CD4-positive, alpha-beta T cell (primary cell): ENCODE measurements at regions not wholly inside any gene's neighbourhood (a gene's known extent, or its start where the extent isn't known, plus 50 kb on each side); places are given as distances from the start of the nearest gene placed in this dataset.

Source experiments
- ATAC-seq: fragments of 200-7000 bp; cut with Tn5 transposase; one replicate; pipeline ENCODE4 v1.10.0; 2022; ENCODE audit warnings: mild to moderate bottlenecking; ENCODE audit not compliant: poor library complexity
- CTCF ChIA-PET: fragments of 350-600 bp; sonication (Branson Sonifier 250); formaldehyde crosslinking; loops from one replicate; lab custom pipeline; 2021; ENCODE audit warnings: antibody characterized with exemption, inconsistent platforms; lab: Charles Lee
- POLR2A ChIA-PET: fragments of 350-600 bp; sonication (Branson Sonifier 250); formaldehyde crosslinking; loops from one replicate; lab custom pipeline; 2021; ENCODE audit warnings: antibody characterized with exemption, inconsistent platforms; lab: Charles Lee
- DNase-seq, 14 experiments: peaks; one replicate each; pipeline ENCODE4 v3.0.0-alpha.2; 2013 to 2020; ENCODE audit warnings: mixed read lengths in 2 of 14
- H3K27ac ChIP-seq, 2 donors: one replicate each; pipeline versions ENCODE4 v1.5.1 to v1.7.0; 2013; ENCODE audit warnings: low read length in 2 of 2, low read depth in 1 of 2, mild to moderate bottlenecking in 1 of 2
- H3K27me3 ChIP-seq, 2 experiments: 1 replicate in 1 of 2; 2 replicates in 1 of 2; pipeline versions ENCODE4 v1.6.1 to v1.7.0; 2013; ENCODE audit warnings: low read length in 2 of 2, control low read depth in 1 of 2, mild to moderate bottlenecking in 1 of 2, moderate library complexity in 1 of 2; ENCODE audit not compliant: insufficient read depth in 2 of 2, control insufficient read depth in 1 of 2
- H3K36me3 ChIP-seq: one replicate; pipeline ENCODE4 v1.6.1; 2013; ENCODE audit warnings: low read length, control low read depth; ENCODE audit not compliant: insufficient read depth
- H3K4me1 ChIP-seq: one replicate; pipeline ENCODE4 v1.6.1; 2013; ENCODE audit warnings: low read length, control low read depth; ENCODE audit not compliant: insufficient read depth
- H3K4me3 ChIP-seq: one replicate; pipeline ENCODE4 v1.5.1; 2013; ENCODE audit warnings: mild to moderate bottlenecking, low read length, moderate library complexity
- H3K9me3 ChIP-seq, 2 experiments: 1 replicate in 1 of 2; 2 replicates in 1 of 2; pipeline versions ENCODE4 v1.6.1 to v1.7.0; 2013; ENCODE audit warnings: low read length in 2 of 2, mild to moderate bottlenecking in 2 of 2, control low read depth in 1 of 2, moderate library complexity in 1 of 2; ENCODE audit not compliant: control insufficient read depth in 1 of 2, insufficient read depth in 1 of 2
- H3K27ac Mint-ChIP-seq: one replicate; pipeline ENCODE4 v1.8.0; 2020; ENCODE audit warnings: mixed read lengths
- H3K27me3 Mint-ChIP-seq: one replicate; pipeline ENCODE4 v1.8.0; 2021; ENCODE audit warnings: mixed read lengths
- H3K36me3 Mint-ChIP-seq: one replicate; pipeline ENCODE4 v1.8.0; 2021; ENCODE audit warnings: low read depth, mixed read lengths
- H3K4me1 Mint-ChIP-seq: one replicate; pipeline ENCODE4 v1.8.0; 2021; ENCODE audit warnings: low read depth, mixed read lengths
- H3K4me3 Mint-ChIP-seq: one replicate; pipeline ENCODE4 v1.8.0; 2020; ENCODE audit warnings: mild to moderate bottlenecking, mixed read lengths
- H3K9me3 Mint-ChIP-seq: one replicate; pipeline ENCODE4 v1.8.0; 2020; ENCODE audit warnings: mixed read lengths
- CTCF ChIP-seq: fragments of 200-600 bp; IDR thresholded peaks from one replicate; pipeline ENCODE4 v1.8.0; 2022; ENCODE audit warnings: antibody characterized with exemption, mild to moderate bottlenecking
- intact Hi-C, 2 experiments: fragments of 100-400 bp; cut with DNase I in 1 of 2; cut with micrococcal nuclease in 1 of 2; formaldehyde crosslinking; loops; one replicate each; pipeline versions ENCODE4 v1.15.1 to v1.9.0; 2023 to 2025; cut with DNase I, micrococcal nuclease

GRCh38 chr5:34516686-34517085, 139.4 kb upstream of the RAI14 start:
- Histone ChIP-seq H3K27me3 (peaks cover 2 to 6% of the 10 kb centered on the region in 2 experiments), H3K27ac (no peak overlapping the region), H3K9me3 (no peaks in the 10 kb centered on the region), H3K36me3 (no peaks in the 10 kb centered on the region), H3K4me3 (no peak overlapping the region), H3K4me1 (no peaks in the 10 kb centered on the region)
- POLR2A ChIA-PET: no interaction called here
- ATAC-seq (no peak), DNase-seq (no peak)
- CTCF ChIA-PET: no interaction called here
- Mint-ChIP-seq H3K27ac (no peak overlapping the region), H3K4me3 (no peak overlapping the region), H3K9me3 (no peaks in the 10 kb centered on the region), H3K4me1 (no peaks in the 10 kb centered on the region), H3K27me3 (peaks cover 23% of the 10 kb centered on the region), H3K36me3 (no peaks in the 10 kb centered on the region)
- TF ChIP-seq CTCF: no peak
- intact Hi-C loops: no loop called here

- ATAC-seq (no peak), DNase-seq (no peak)
These were observed 138.9 kb upstream of the RAI14 start for GRCh38 chr5:34517249-34517648.

GRCh38 chr5:34519489-34520220, 136.5 kb upstream of the RAI14 start:
- DNase-seq (no peak), ATAC-seq (no peak)
- POLR2A ChIA-PET: no interaction called here
- Mint-ChIP-seq H3K4me3 (no peak overlapping the region), H3K27ac (no peak overlapping the region), H3K9me3 (no peaks in the 10 kb centered on the region), H3K36me3 (no peaks in the 10 kb centered on the region), H3K27me3 (peaks cover 20% of the 10 kb centered on the region), H3K4me1 (no peaks in the 10 kb centered on the region)
- Histone ChIP-seq H3K27me3 (peaks cover 0 to 2% of the 10 kb centered on the region in 2 experiments), H3K4me3 (no peak overlapping the region), H3K36me3 (no peaks in the 10 kb centered on the region), H3K4me1 (no peaks in the 10 kb centered on the region), H3K9me3 (no peaks in the 10 kb centered on the region), H3K27ac (no peak overlapping the region)
- TF ChIP-seq CTCF: no peak
- CTCF ChIA-PET: no interaction called here
- intact Hi-C loops: loop anchor here (5.0 kb wide), 2 partner anchors 318 to 483 kb away; partner anchors contain the start of gene TTC23L (in 1 of the 2)

More at GRCh38 chr5:34517249-34517648, 138.9 kb upstream of the RAI14 start:
- POLR2A ChIA-PET: no interaction called here
- TF ChIP-seq CTCF: no peak
- Histone ChIP-seq H3K27ac (no peak overlapping the region), H3K4me1 (no peaks in the 10 kb centered on the region), H3K9me3 (no peaks in the 10 kb centered on the region), H3K4me3 (no peak overlapping the region), H3K36me3 (no peaks in the 10 kb centered on the region), H3K27me3 (peaks cover under 1 to 2% of the 10 kb centered on the region in 2 experiments)
- peaks cover 17% of the 10 kb centered on the region for H3K27me3 Mint-ChIP-seq
- no peaks in the 10 kb centered on the region for H3K4me1 Mint-ChIP-seq
- CTCF ChIA-PET: no interaction called here
- no peaks in the 10 kb centered on the region for H3K36me3 Mint-ChIP-seq
- H3K4me3 Mint-ChIP-seq: no peak overlapping the region
- intact Hi-C loops: no loop called here
- H3K9me3 Mint-ChIP-seq: no peaks in the 10 kb centered on the region
- no peak overlapping the region for H3K27ac Mint-ChIP-seq
